Heart right ventricle (tissue), 16 donors: ENCODE measurements at regions not wholly inside any gene's neighbourhood (a gene's known extent, or its start where the extent isn't known, plus 50 kb on each side); places are given as distances from the start of the nearest gene placed in this dataset.

Source experiments
- ATAC-seq, 8 donors: fragments of 200-7000 bp; cut with Tn5 transposase; one replicate each; pipeline ENCODE4 v1.9.1; 2020; ENCODE audit warnings: mild to moderate bottlenecking in 8 of 8, moderate library complexity in 8 of 8, moderate number of reproducible peaks in 1 of 8
- DNase-seq, 2 donors: peaks; one replicate each; pipeline ENCODE4 v3.0.0-alpha.2; 2020
- H3K27ac ChIP-seq, 10 donors: fragments of 200-600 bp; sonication (generic) in 2 of 10; one replicate each; pipeline versions ENCODE4 v1.5.0 to v1.8.0; 2020 to 2022; ENCODE audit warnings: mild to moderate bottlenecking in 3 of 10
- H3K27me3 ChIP-seq, 7 donors: fragments of 200-600 bp; one replicate each; pipeline ENCODE4 v1.8.0; 2021 to 2022; ENCODE audit warnings: mild to moderate bottlenecking in 2 of 7
- H3K36me3 ChIP-seq, 9 donors: fragments of 200-600 bp; sonication (generic) in 1 of 9; one replicate each; pipeline versions ENCODE4 v1.5.0 to v1.8.0; 2020 to 2022; ENCODE audit warnings: mild to moderate bottlenecking in 2 of 9
- H3K4me1 ChIP-seq, 9 donors: fragments of 200-600 bp; sonication (generic) in 1 of 9; one replicate each; pipeline versions ENCODE4 v1.5.0 to v1.8.0; 2020 to 2022; ENCODE audit warnings: mild to moderate bottlenecking in 4 of 9
- H3K4me3 ChIP-seq, 10 donors: fragments of 200-600 bp; sonication (generic) in 2 of 10; one replicate each; pipeline versions ENCODE4 v1.5.0 to v1.8.0; 2020 to 2022; ENCODE audit warnings: mild to moderate bottlenecking in 7 of 10, moderate library complexity in 2 of 10
- H3K9me3 ChIP-seq, 11 donors: fragments of 200-600 bp in 10 of 11; sonication (generic) in 2 of 11; one replicate each; pipeline versions ENCODE4 v1.5.0 to v1.8.0; 2013 to 2022; ENCODE audit warnings: mild to moderate bottlenecking in 2 of 11, control low read depth in 1 of 11, moderate library complexity in 1 of 11
- WGBS, 2 donors: extraction: QIAGEN DNeasy Blood & Tissue Kit; methylation state at CpG; one replicate each; pipeline ENCODE4 v1.1.7; 2013; ENCODE audit warnings: inconsistent platforms in 1 of 2; 5-methylcytosine and 5-hydroxymethylcytosine counted together
- intact Hi-C, 10 donors: fragments of 100-400 bp; cut with DNase I; formaldehyde crosslinking; loops; one replicate each; pipeline versions ENCODE4 v1.11.1 to v1.14.2; 2022
- TF ChIP-seq, protein P1 (sequence below), 9 donors: fragments of 200-600 bp; sonication (generic) in 2 of 9; IDR thresholded peaks; one replicate each; pipeline versions ENCODE4 v1.5.0 to v1.8.0; 2021 to 2022; ENCODE audit warnings: antibody characterized with exemption in 9 of 9, mild to moderate bottlenecking in 5 of 9, moderate library complexity in 1 of 9
- donor health status: Arrhythmogenic right ventricular cardiomyopathy.
- donor health status: ischemic (EF 13 %, LVEDD 7.1; RV severe dilation, severe dysfunction).
- donor health status: healthy with polysubstance abuse.
- donor health status: DM: no; HTN: yes; CAD: no.
- donor health status: DM: no; HTN: no; CAD: no.
- donor health status: ischemic (EF 25% LVEDD 6.9; RV normal size, moderate dysfunction).
- donor health status: ischemic (EF 25% LVEDD 5.7; RV mildly dilated, moderate dysfunction).
- donor health status: healthy.
- donor health status: DM: yes; HTN: yes; CAD: no.
- donor health status: Ischemic cardiomyopathy.
- donor health status: ischemic (EF 35%, LVEDD 5.7; RV mildly dilated, moderate dysfunction).
- donor health status: nonischemic (EF 11% LVEDD 7.7; RV severe dilation, severe dysfunction).
- donor health status: DM: yes; HTN: yes; CAD: no.
- donor health status: PGD.
- donor health status: ischemic (EF 29% LVEDD 5.4; RV normal size, mild dysfunction).
- donor health status: nonischemic (EF 23%, LVEDD 6.1; RV moderate dilation, normal function).

GRCh38 chr3:59621037-59621436, 571.2 kb upstream of the CFAP20DC start:
- TF ChIP-seq, protein P1, sequence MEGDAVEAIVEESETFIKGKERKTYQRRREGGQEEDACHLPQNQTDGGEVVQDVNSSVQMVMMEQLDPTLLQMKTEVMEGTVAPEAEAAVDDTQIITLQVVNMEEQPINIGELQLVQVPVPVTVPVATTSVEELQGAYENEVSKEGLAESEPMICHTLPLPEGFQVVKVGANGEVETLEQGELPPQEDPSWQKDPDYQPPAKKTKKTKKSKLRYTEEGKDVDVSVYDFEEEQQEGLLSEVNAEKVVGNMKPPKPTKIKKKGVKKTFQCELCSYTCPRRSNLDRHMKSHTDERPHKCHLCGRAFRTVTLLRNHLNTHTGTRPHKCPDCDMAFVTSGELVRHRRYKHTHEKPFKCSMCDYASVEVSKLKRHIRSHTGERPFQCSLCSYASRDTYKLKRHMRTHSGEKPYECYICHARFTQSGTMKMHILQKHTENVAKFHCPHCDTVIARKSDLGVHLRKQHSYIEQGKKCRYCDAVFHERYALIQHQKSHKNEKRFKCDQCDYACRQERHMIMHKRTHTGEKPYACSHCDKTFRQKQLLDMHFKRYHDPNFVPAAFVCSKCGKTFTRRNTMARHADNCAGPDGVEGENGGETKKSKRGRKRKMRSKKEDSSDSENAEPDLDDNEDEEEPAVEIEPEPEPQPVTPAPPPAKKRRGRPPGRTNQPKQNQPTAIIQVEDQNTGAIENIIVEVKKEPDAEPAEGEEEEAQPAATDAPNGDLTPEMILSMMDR (IDR thresholded peaks at IDR 0.05) = no peak
- 80 to 86% methylated on average over 3 of the region's 3 CpGs for WGBS, 2 donors

DNA sequence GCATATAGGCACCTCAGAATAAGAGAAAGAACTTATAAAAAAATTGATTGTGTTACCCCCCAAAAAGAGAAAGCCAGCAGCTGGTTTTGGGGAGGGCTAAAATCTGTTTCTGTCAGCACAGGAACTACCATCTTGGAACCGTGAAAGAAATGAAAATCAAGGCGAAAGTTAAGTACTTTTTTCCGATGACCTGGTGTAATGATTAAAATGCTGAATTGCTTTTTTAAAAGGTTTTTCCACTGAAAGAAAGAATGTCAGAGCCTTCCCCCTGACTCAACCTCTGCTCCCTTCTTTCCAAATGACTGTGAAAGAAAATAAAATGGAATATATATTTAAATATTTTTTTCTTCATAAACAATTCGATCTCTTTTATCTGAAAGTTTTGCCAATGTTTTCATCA, 570.5 kb upstream of the CFAP20DC start:
- DNase-seq (no peak), ATAC-seq (no peak)
- 85 to 86% methylated on average over 4 of the region's 4 CpGs for WGBS, 2 donors
- intact Hi-C loops = no loop called here
- H3K27me3 ChIP-seq = no peaks in the 10 kb centered on the region
- H3K4me3 ChIP-seq = no peak overlapping the region
- no peaks in the 10 kb centered on the region for H3K36me3 ChIP-seq
- peaks cover 0 to 16% (median 0%) of the 10 kb centered on the region in 11 donors for H3K9me3 ChIP-seq
- TF ChIP-seq, protein P1 (IDR thresholded peaks at IDR 0.05) = no peak
- no peaks in the 10 kb centered on the region for H3K4me1 ChIP-seq
- H3K27ac ChIP-seq = no peak overlapping the region

More at GRCh38 chr3:59621037-59621436, 571.2 kb upstream of the CFAP20DC start:
- Histone ChIP-seq H3K9me3 (peaks cover 0 to 16% (median 0%) of the 10 kb centered on the region in 11 donors), H3K4me1 (no peaks in the 10 kb centered on the region), H3K4me3 (no peak overlapping the region), H3K27ac (no peak overlapping the region), H3K27me3 (no peaks in the 10 kb centered on the region), H3K36me3 (no peaks in the 10 kb centered on the region)
- DNase-seq (no peak), ATAC-seq (no peak)
- intact Hi-C loops = no loop called here

GRCh38 chr3:59612444-59612715, 562.6 kb upstream of the CFAP20DC start:
- TF ChIP-seq, protein P1 (IDR thresholded peaks at IDR 0.05) = no peak
- ATAC-seq (no peak), DNase-seq (no peak)
- H3K27me3 ChIP-seq = no peaks in the 10 kb centered on the region
- H3K9me3 ChIP-seq = no peaks in the 10 kb centered on the region
- H3K4me3 ChIP-seq = no peak overlapping the region
- intact Hi-C loops = no loop called here
- WGBS, 2 donors = 94 to 99% methylated on average over 2 of the region's 2 CpGs
- no peak overlapping the region for H3K27ac ChIP-seq
- H3K36me3 ChIP-seq = no peaks in the 10 kb centered on the region
- H3K4me1 ChIP-seq = peaks cover 0 to 4% (median 0%) of the 10 kb centered on the region in 9 donors

- 83 to 91% methylated on average over 7 of the region's 7 CpGs for WGBS, 2 donors
- H3K9me3 ChIP-seq = no peaks in the 10 kb centered on the region
- H3K27ac ChIP-seq = no peak overlapping the region
- intact Hi-C loops = no loop called here
- no peaks in the 10 kb centered on the region for H3K27me3 ChIP-seq
- H3K4me3 ChIP-seq = no peak overlapping the region
- H3K36me3 ChIP-seq = no peaks in the 10 kb centered on the region
- DNase-seq = no peak
- no peak for ATAC-seq
- TF ChIP-seq, protein P1 (IDR thresholded peaks at IDR 0.05) = no peak
- H3K4me1 ChIP-seq = peaks cover 0 to 9% (median 2%) of the 10 kb centered on the region in 9 donors
Measured at GRCh38 chr3:59611649-59612443, 562.0 kb upstream of the CFAP20DC start.
